Hepatocyte (in vitro differentiated cells): ENCODE measurements at regions not wholly inside any gene's neighbourhood (a gene's known extent, or its start where the extent isn't known, plus 50 kb on each side); places are given as distances from the start of the nearest gene placed in this dataset.
A peak's percentile ranks its signal among the peaks of the same experiment; 100 is the strongest.

Experiments used
- DNase-seq: peaks from one replicate; pipeline ENCODE4 v3.0.0-alpha.2; 2016; ENCODE audit warnings: low spot score
- H2AFZ ChIP-seq: fragments of 200-600 bp; sonication (generic); 2 replicates; pipeline ENCODE4 v1.6.0; 2016; ENCODE audit warnings: antibody characterized with exemption, mild to moderate bottlenecking
- H3K27ac ChIP-seq: fragments of 200-600 bp; sonication (generic); 2 replicates; pipeline ENCODE4 v1.5.1; 2016; ENCODE audit warnings: mild to moderate bottlenecking
- H3K27me3 ChIP-seq: fragments of 200-600 bp; sonication (generic); 2 replicates; pipeline ENCODE4 v1.6.1; 2016
- H3K36me3 ChIP-seq: fragments of 200-600 bp; sonication (generic); replicated peaks from 2 replicates; pipeline ENCODE4 v1.5.1; 2016; ENCODE audit warnings: low read depth; ENCODE audit not compliant: insufficient read depth
- H3K4me1 ChIP-seq: fragments of 200-600 bp; sonication (generic); 2 replicates; pipeline ENCODE4 v1.5.1; 2016; ENCODE audit warnings: mild to moderate bottlenecking, moderate library complexity; ENCODE audit not compliant: insufficient read depth
- H3K4me2 ChIP-seq: fragments of 200-600 bp; sonication (generic); 2 replicates; pipeline ENCODE4 v1.6.0; 2016
- H3K4me3 ChIP-seq: fragments of 200-600 bp; sonication (generic); 2 replicates; pipeline ENCODE4 v1.5.1; 2016; ENCODE audit warnings: mild to moderate bottlenecking
- H3K79me2 ChIP-seq: fragments of 200-600 bp; sonication (generic); 2 replicates; pipeline ENCODE4 v1.6.0; 2017; ENCODE audit warnings: mild to moderate bottlenecking
- H3K9me2 ChIP-seq: fragments of 200-600 bp; sonication (generic); replicated peaks from 2 replicates; pipeline ENCODE4 v1.6.0; 2017; ENCODE audit warnings: mild to moderate bottlenecking; ENCODE audit not compliant: insufficient read depth
- H3K9me3 ChIP-seq: fragments of 200-600 bp; sonication (generic); 2 replicates; pipeline ENCODE4 v1.5.1; 2016; ENCODE audit warnings: low read depth, mild to moderate bottlenecking
- H4K20me1 ChIP-seq: fragments of 200-600 bp; sonication (generic); 2 replicates; pipeline ENCODE4 v1.6.0; 2016; ENCODE audit warnings: mild to moderate bottlenecking; ENCODE audit not compliant: insufficient read depth, poor library complexity, severe bottlenecking
- EZH2 ChIP-seq: fragments of 200-600 bp; sonication (generic); IDR thresholded peaks from 2 replicates; pipeline ENCODE4 v1.6.1; 2016; ENCODE audit warnings: antibody characterized with exemption, mild to moderate bottlenecking, borderline replicate concordance
- EZH2phosphoT487 ChIP-seq: fragments of 200-600 bp; sonication (generic); IDR thresholded peaks from one replicate; pipeline ENCODE4 v1.6.1; 2018; ENCODE audit warnings: antibody characterized with exemption, mild to moderate bottlenecking, low read depth, moderate library complexity; ENCODE audit not compliant: unreplicated experiment, severe bottlenecking
- WGBS: methylation state at CpG from one replicate; pipeline ENCODE4 v1.1.6; 2016; ENCODE audit warnings: low lambda C conversion rate; ENCODE audit errors: missing lambda C conversion rate; 5-methylcytosine and 5-hydroxymethylcytosine counted together
- TF ChIP-seq, protein P1 (sequence below): fragments of 200-600 bp; sonication (generic); IDR thresholded peaks from 2 replicates; pipeline ENCODE4 v1.5.1; 2016; ENCODE audit warnings: antibody characterized with exemption, mild to moderate bottlenecking; ENCODE audit not compliant: poor library complexity

DNA sequence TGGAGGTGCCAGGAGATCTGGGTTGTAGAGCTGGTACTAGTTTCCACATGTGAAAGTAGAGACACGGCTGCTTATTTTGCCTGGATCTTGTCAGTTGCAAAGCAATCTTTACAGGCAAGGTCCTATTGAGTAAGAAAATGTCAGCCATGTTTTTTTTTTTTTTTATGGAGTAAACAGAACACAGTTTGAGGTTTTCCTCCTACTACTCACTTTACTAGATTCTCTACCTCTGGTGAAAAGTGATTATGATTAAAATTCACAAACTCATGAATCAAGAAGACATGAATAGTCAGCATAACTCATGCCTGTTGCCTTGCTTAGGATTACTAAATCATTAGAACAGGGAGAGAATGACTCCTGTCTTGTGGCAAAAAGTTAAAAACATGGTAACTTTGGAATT is 70.1 kb upstream of the PNPT1 start:
- H3K4me3 ChIP-seq = no peak overlapping the region
- H3K27me3 ChIP-seq = no peaks in the 10 kb centered on the region
- no peaks in the 10 kb centered on the region for H3K36me3 ChIP-seq
- peak overlapping the region; percentile 71 for H3K27ac ChIP-seq
- no peak overlapping the region for H2AFZ ChIP-seq
- TF ChIP-seq EZH2 (no peak), EZH2phosphoT487 (no peak)
- TF ChIP-seq, protein P1, sequence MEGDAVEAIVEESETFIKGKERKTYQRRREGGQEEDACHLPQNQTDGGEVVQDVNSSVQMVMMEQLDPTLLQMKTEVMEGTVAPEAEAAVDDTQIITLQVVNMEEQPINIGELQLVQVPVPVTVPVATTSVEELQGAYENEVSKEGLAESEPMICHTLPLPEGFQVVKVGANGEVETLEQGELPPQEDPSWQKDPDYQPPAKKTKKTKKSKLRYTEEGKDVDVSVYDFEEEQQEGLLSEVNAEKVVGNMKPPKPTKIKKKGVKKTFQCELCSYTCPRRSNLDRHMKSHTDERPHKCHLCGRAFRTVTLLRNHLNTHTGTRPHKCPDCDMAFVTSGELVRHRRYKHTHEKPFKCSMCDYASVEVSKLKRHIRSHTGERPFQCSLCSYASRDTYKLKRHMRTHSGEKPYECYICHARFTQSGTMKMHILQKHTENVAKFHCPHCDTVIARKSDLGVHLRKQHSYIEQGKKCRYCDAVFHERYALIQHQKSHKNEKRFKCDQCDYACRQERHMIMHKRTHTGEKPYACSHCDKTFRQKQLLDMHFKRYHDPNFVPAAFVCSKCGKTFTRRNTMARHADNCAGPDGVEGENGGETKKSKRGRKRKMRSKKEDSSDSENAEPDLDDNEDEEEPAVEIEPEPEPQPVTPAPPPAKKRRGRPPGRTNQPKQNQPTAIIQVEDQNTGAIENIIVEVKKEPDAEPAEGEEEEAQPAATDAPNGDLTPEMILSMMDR = no peak
- 48% methylated on average over 1 of the region's 1 CpG for WGBS
- no peaks in the 10 kb centered on the region for H3K9me2 ChIP-seq
- no peaks in the 10 kb centered on the region for H4K20me1 ChIP-seq
- H3K4me2 ChIP-seq = no peak overlapping the region
- peaks cover 3% of the 10 kb centered on the region for H3K4me1 ChIP-seq
- H3K79me2 ChIP-seq = no peaks in the 10 kb centered on the region
- no peak for DNase-seq
- H3K9me3 ChIP-seq = no peaks in the 10 kb centered on the region

DNA sequence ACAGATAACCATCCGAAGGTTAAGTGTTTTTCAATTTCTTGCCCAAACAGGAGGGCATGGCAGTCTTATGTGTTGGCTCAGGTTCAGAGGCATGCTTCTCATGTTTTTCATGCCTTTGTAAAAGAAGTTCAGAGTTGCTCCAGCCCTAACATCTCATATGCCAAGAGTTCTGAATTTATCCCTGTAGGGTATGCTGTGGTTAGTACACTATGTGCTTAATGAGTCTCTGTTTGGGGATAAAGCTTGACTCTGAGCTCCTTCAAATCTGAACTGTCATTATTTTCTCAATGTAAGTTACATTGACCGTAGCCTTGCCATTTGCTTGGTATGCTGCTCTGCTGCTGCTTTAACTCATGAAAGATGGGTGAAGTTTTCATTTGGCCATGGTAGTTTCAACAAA is 67.9 kb upstream of the PNPT1 start:
- Histone ChIP-seq H3K4me3 (no peak overlapping the region), H3K9me3 (no peaks in the 10 kb centered on the region), H3K27ac (peak overlapping the region; percentile 71), H3K27me3 (no peaks in the 10 kb centered on the region), H4K20me1 (no peaks in the 10 kb centered on the region), H3K9me2 (no peaks in the 10 kb centered on the region), H3K4me1 (peaks cover 3% of the 10 kb centered on the region), H3K4me2 (peak overlapping the region; percentile 31), H3K79me2 (no peaks in the 10 kb centered on the region), H2AFZ (no peak overlapping the region), H3K36me3 (no peaks in the 10 kb centered on the region)
- no peak for DNase-seq
- WGBS = 53% methylated on average over 2 of the region's 2 CpGs
- TF ChIP-seq EZH2 = no peak
- no peak for TF ChIP-seq EZH2phosphoT487
- TF ChIP-seq, protein P1 = no peak

DNA sequence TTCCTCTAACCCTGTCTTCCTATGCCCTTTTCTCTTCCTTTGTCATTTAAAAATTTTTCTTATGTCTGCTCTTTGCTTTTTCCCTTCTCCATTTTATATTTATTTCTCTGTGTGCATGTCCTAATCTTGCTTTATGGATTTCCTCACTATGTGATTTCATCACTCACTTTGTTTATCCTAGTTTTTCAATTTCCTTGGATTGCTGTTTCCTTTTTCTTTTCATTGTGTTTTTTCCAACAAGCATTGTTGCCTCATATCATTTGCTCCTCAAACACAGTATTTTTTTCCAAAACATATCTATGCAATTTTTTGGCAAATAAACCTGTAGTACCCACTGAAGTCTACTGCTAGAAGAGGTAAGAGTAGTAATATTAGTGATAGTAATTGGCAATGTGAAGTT is 67.4 kb upstream of the PNPT1 start:
- no peak for DNase-seq
- Histone ChIP-seq H4K20me1 (no peaks in the 10 kb centered on the region), H3K27me3 (no peaks in the 10 kb centered on the region), H3K4me1 (peaks cover 3% of the 10 kb centered on the region), H3K27ac (peak overlapping the region; percentile 39), H3K9me3 (no peaks in the 10 kb centered on the region), H3K36me3 (no peaks in the 10 kb centered on the region), H2AFZ (no peak overlapping the region), H3K79me2 (no peaks in the 10 kb centered on the region), H3K4me3 (no peak overlapping the region), H3K4me2 (peak overlapping the region; percentile 31), H3K9me2 (no peaks in the 10 kb centered on the region)
- no peak for TF ChIP-seq EZH2phosphoT487
- TF ChIP-seq, protein P1 = no peak
- no peak for TF ChIP-seq EZH2

DNA sequence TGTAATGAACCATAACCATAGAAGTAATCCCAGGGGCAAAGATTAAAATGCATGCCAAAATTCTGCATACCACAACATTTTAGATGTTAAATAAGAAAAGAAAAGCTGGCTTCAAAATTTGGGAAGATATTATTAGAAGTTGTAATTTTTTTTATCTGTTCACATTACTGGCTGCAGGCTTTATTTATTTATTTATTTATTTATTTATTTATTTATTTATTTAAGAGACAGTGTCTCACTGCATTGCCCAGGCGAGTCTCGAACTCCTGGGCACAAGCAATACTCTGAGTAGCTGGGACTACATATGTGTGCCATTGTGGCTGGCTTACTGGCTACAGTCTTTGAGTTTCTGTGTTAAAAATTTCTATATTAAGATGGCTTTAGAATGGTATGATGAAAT is 66.5 kb upstream of the PNPT1 start:
- no peak for DNase-seq
- Histone ChIP-seq H3K9me3 (no peaks in the 10 kb centered on the region), H3K79me2 (no peaks in the 10 kb centered on the region), H3K4me1 (peaks cover 3% of the 10 kb centered on the region), H3K4me3 (no peak overlapping the region), H3K9me2 (no peaks in the 10 kb centered on the region), H4K20me1 (no peaks in the 10 kb centered on the region), H2AFZ (no peak overlapping the region), H3K27ac (no peak overlapping the region), H3K4me2 (no peak overlapping the region), H3K36me3 (no peaks in the 10 kb centered on the region), H3K27me3 (no peaks in the 10 kb centered on the region)
- TF ChIP-seq EZH2 (no peak), EZH2phosphoT487 (no peak)
- TF ChIP-seq, protein P1 = no peak
- WGBS = 95% methylated on average over 2 of the region's 2 CpGs
